Neural crest cell (in vitro differentiated cells): ENCODE measurements at regions not wholly inside any gene's neighbourhood (a gene's known extent, or its start where the extent isn't known, plus 50 kb on each side); places are given as distances from the start of the nearest gene placed in this dataset.
"Not testable (repeated sequence)": the region's sequence is repeated elsewhere in the genome, so short reads cannot be mapped to it uniquely, and the experiment has no call there.

Experiments
- DNase-seq: peaks from one replicate; pipeline ENCODE4 v3.0.0; 2021; ENCODE audit warnings: low read depth, mixed read lengths, low spot score
- H3K27ac Mint-ChIP-seq: one replicate; pipeline ENCODE4 v1.8.0; 2021; ENCODE audit warnings: mild to moderate bottlenecking, mixed read lengths; ENCODE audit not compliant: unreplicated experiment
- H3K27me3 Mint-ChIP-seq: 2 replicates; pipeline ENCODE4 v1.8.0; 2021; ENCODE audit warnings: low read depth, mild to moderate bottlenecking, mixed read lengths
- H3K36me3 Mint-ChIP-seq: 2 replicates; pipeline ENCODE4 v1.8.0; 2021; ENCODE audit warnings: low read depth, mild to moderate bottlenecking, mixed read lengths
- H3K4me1 Mint-ChIP-seq: 2 replicates; pipeline ENCODE4 v1.8.0; 2021; ENCODE audit warnings: mixed read lengths
- H3K4me3 Mint-ChIP-seq: one replicate; pipeline ENCODE4 v1.8.0; 2021; ENCODE audit warnings: mild to moderate bottlenecking, mixed read lengths
- H3K9me3 Mint-ChIP-seq: 2 replicates; pipeline ENCODE4 v1.8.0; 2021; ENCODE audit warnings: mixed read lengths
- TF ChIP-seq, protein P1 (sequence below): fragments of 200-600 bp; sonication (generic); conservative IDR thresholded peaks from 2 replicates; pipeline ENCODE4 v1.5.0; 2021; ENCODE audit warnings: antibody characterized with exemption, mild to moderate bottlenecking

DNA sequence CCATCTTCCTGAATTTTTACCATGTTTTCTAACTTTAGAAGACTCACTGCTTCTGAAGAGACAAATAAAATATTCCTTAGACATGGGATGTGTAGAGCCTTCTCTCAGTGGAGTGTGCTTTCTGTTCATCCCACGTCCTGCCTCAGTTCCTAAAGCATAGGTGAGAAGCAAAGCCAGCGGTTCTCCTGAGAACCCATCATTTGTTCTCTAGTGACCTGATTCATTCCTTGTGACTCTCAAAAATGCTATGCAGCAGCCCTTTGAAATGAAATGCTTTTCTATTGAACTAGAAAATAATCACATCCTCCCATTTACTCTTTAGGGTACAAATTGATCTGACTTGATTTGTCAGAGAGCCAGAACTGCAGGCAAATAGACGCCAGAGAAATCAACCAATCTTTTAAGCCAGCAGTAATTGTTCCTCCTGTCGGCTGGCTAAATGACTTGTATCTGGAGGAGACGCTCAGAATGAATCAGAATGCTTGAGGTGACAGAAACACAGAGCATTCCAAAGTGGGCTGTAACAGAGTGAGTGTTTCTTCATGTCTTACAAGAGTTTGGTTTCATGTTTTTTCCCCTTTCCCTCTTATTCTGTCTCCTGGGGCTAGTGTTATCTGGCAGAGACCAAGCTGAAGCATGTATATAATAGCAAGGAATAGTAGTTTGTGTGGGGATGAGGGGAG, 81.3 kb upstream of the TMEM178A start:
- TF ChIP-seq, protein P1, sequence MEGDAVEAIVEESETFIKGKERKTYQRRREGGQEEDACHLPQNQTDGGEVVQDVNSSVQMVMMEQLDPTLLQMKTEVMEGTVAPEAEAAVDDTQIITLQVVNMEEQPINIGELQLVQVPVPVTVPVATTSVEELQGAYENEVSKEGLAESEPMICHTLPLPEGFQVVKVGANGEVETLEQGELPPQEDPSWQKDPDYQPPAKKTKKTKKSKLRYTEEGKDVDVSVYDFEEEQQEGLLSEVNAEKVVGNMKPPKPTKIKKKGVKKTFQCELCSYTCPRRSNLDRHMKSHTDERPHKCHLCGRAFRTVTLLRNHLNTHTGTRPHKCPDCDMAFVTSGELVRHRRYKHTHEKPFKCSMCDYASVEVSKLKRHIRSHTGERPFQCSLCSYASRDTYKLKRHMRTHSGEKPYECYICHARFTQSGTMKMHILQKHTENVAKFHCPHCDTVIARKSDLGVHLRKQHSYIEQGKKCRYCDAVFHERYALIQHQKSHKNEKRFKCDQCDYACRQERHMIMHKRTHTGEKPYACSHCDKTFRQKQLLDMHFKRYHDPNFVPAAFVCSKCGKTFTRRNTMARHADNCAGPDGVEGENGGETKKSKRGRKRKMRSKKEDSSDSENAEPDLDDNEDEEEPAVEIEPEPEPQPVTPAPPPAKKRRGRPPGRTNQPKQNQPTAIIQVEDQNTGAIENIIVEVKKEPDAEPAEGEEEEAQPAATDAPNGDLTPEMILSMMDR, result no peak
- no peak for DNase-seq
- Mint-ChIP-seq H3K4me3 (no peak overlapping the region), H3K27me3 (no peaks in the 10 kb centered on the region), H3K9me3 (peaks cover 19% of the 10 kb centered on the region), H3K36me3 (peaks cover 15% of the 10 kb centered on the region), H3K4me1 (peaks cover 19% of the 10 kb centered on the region), H3K27ac (no peak overlapping the region)

- H3K27ac Mint-ChIP-seq, H3K27me3 Mint-ChIP-seq, DNase-seq, H3K4me3 Mint-ChIP-seq: not testable (repeated sequence)
- Mint-ChIP-seq H3K36me3 (peaks cover 12% of the 10 kb centered on the region), H3K9me3 (peaks cover 19% of the 10 kb centered on the region), H3K4me1 (peaks cover 19% of the 10 kb centered on the region)
Measured at GRCh38 chr2:39585531-39585930, 80.2 kb upstream of the TMEM178A start.

- Mint-ChIP-seq H3K27me3 (no peaks in the 10 kb centered on the region), H3K9me3 (peaks cover 11% of the 10 kb centered on the region), H3K4me1 (peaks cover 16% of the 10 kb centered on the region), H3K36me3 (peaks cover 6% of the 10 kb centered on the region), H3K27ac (no peak overlapping the region), H3K4me3 (no peak overlapping the region)
- TF ChIP-seq, protein P1, result no peak
- DNase-seq, result no peak
Measured at GRCh38 chr2:39587168-39587567, 78.5 kb upstream of the TMEM178A start.

DNA sequence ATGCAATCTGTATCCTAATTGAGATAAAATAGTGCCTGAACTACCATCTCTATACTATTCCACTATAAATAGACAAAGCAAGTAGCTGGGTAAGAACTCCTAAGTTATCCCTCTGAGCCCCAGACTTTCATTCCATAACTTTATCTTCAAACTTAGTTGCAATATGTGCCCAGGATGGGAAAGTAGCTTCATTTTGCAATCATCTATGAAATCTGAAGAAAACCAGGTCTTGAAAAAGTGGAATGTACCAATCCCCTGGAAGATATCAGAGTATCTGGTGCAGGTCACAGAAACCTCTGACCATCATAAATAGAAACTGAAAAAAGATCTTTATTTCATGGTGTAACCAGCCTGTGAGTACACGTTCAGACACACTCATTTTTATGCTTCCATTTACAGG, 78.1 kb upstream of the TMEM178A start:
- Mint-ChIP-seq H3K9me3 (peaks cover 11% of the 10 kb centered on the region), H3K4me1 (peaks cover 16% of the 10 kb centered on the region), H3K36me3 (peaks cover 6% of the 10 kb centered on the region), H3K27ac (no peak overlapping the region), H3K27me3 (no peaks in the 10 kb centered on the region), H3K4me3 (no peak overlapping the region)
- DNase-seq, result no peak
- TF ChIP-seq, protein P1, result no peak

DNA sequence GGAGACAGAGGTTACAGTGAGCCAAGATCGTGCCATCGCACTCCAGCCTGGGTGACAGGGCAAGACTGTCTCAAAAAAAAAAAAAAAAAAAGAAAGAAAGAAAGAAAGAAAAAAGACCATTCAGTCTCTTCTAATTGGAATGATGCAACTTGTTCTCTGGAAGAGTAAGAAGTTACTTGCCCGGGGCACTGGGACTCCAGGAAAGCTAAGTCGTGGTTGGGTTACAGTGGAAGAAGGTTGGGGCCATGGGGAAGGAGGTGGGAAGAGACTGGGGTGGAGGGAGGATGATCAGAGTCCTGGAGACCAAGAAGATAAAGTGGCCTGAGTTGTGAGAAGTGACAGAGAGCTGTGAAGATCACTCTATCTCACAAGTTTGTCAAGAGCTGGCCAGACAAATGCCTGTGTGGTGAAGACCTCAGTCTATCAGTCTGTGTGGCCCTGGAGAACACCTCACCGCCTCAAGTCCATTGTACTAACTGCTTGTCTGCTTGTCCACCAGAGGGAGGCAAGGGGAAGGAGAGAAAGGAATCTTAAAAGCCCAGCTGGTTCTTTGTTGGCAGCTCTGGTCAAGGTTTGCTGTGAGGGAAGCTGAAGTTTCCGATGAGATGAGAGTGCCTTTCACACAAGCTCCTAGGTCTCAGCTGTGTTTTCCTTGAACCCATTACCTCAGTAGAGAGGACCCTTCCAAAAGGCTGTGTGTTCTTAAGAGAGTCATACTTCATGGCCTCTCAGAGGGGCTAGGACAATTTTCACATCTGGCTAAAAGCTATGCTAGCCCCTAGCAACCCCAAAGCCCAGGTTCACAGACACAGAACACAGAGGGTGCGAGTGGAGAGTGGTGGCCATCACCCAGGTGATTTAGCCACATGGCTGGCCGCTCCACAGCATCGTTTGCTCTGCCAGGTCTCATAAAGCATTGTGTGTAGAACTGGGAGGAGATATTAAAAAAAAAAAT, 72.0 kb upstream of the TMEM178A start:
- Mint-ChIP-seq H3K4me3 (no peak overlapping the region), H3K4me1 (peaks cover 7% of the 10 kb centered on the region), H3K27ac (peak overlapping the region; percentile 59), H3K36me3 (no peaks in the 10 kb centered on the region), H3K27me3 (no peaks in the 10 kb centered on the region), H3K9me3 (no peaks in the 10 kb centered on the region)
- no peak for DNase-seq
- TF ChIP-seq, protein P1, result peak; percentile 55

- no peak overlapping the region for H3K27ac Mint-ChIP-seq
- no peaks in the 10 kb centered on the region for H3K36me3 Mint-ChIP-seq
- TF ChIP-seq, protein P1, result no peak
- H3K9me3 Mint-ChIP-seq, result no peaks in the 10 kb centered on the region
- peaks cover 7% of the 10 kb centered on the region for H3K4me1 Mint-ChIP-seq
- DNase-seq, result no peak
- no peak overlapping the region for H3K4me3 Mint-ChIP-seq
- H3K27me3 Mint-ChIP-seq, result no peaks in the 10 kb centered on the region
Measured at GRCh38 chr2:39595116-39595515, 70.6 kb upstream of the TMEM178A start.
